Liver (tissue), 7 donors: ENCODE measurements at regions not wholly inside any gene's neighbourhood (a gene's known extent, or its start where the extent isn't known, plus 50 kb on each side); places are given as distances from the start of the nearest gene placed in this dataset.

Experiments used
- DNase-seq: peaks from one replicate; pipeline ENCODE4 v3.0.0-alpha.2; 2017; ENCODE audit warnings: low spot score
- H3K27ac ChIP-seq, 2 donors: one replicate each; pipeline ENCODE4 v1.7.0; 2013; ENCODE audit warnings: inconsistent platforms in 2 of 2, low read length in 2 of 2, control low read depth in 1 of 2, low read depth in 1 of 2, mild to moderate bottlenecking in 1 of 2
- H3K27me3 ChIP-seq, 4 donors: one replicate each; pipeline versions ENCODE4 v1.6.1 to v1.7.0; 2013; ENCODE audit warnings: low read length in 3 of 4, inconsistent platforms in 1 of 4, mild to moderate bottlenecking in 1 of 4, moderate library complexity in 1 of 4; ENCODE audit not compliant: control insufficient read depth in 4 of 4, insufficient read depth in 4 of 4
- H3K36me3 ChIP-seq, 4 donors: one replicate each; pipeline versions ENCODE4 v1.6.1 to v1.7.0; 2013; ENCODE audit warnings: low read length in 3 of 4, mild to moderate bottlenecking in 3 of 4, low read depth in 1 of 4, moderate library complexity in 1 of 4; ENCODE audit not compliant: control insufficient read depth in 4 of 4, insufficient read depth in 3 of 4
- H3K4me1 ChIP-seq, 4 donors: one replicate each; pipeline versions ENCODE4 v1.6.1 to v1.7.0; 2013; ENCODE audit warnings: low read length in 3 of 4, mild to moderate bottlenecking in 3 of 4, moderate library complexity in 1 of 4; ENCODE audit not compliant: control insufficient read depth in 4 of 4, insufficient read depth in 4 of 4
- H3K4me3 ChIP-seq, 3 donors: one replicate each; pipeline versions ENCODE4 v1.6.1 to v1.7.0; 2013; ENCODE audit warnings: low read length in 3 of 3, control low read depth in 1 of 3, low read depth in 1 of 3, mild to moderate bottlenecking in 1 of 3
- H3K9ac ChIP-seq, 2 donors: one replicate each; pipeline ENCODE4 v1.7.0; 2013; ENCODE audit warnings: low read length in 2 of 2, mild to moderate bottlenecking in 2 of 2, moderate library complexity in 2 of 2, control low read depth in 1 of 2, low read depth in 1 of 2
- H3K9me3 ChIP-seq, 4 donors: one replicate each; pipeline versions ENCODE4 v1.6.1 to v1.7.0; 2013; ENCODE audit warnings: low read length in 3 of 4; ENCODE audit not compliant: control insufficient read depth in 4 of 4
- EGR1 ChIP-seq, 2 donors: IDR thresholded peaks; 2 replicates each; pipeline ENCODE4 v1.6.1; 2016 to 2018; ENCODE audit warnings: antibody characterized with exemption in 2 of 2, low read depth in 2 of 2
- FOXA2 ChIP-seq: IDR thresholded peaks from 2 replicates; pipeline ENCODE4 v1.6.1; 2016; ENCODE audit warnings: antibody characterized with exemption
- HNF4A ChIP-seq, 2 donors: conservative IDR thresholded peaks; 2 replicates each; pipeline ENCODE4 v1.6.1; 2016; ENCODE audit warnings: antibody characterized with exemption in 2 of 2, mild to moderate bottlenecking in 2 of 2
- HNF4G ChIP-seq: IDR thresholded peaks from 2 replicates; pipeline ENCODE4 v1.6.1; 2016; ENCODE audit warnings: antibody characterized with exemption
- RAD21 ChIP-seq, 2 donors: IDR thresholded peaks; 2 replicates each; pipeline ENCODE4 v1.6.1; 2016; ENCODE audit warnings: antibody characterized with exemption in 2 of 2, mild to moderate bottlenecking in 2 of 2
- YY1 ChIP-seq: IDR thresholded peaks from 2 replicates; pipeline ENCODE4 v1.6.1; 2016; ENCODE audit warnings: antibody characterized with exemption, mild to moderate bottlenecking
- ZBTB33 ChIP-seq: IDR thresholded peaks from 2 replicates; pipeline ENCODE4 v1.6.1; 2016; ENCODE audit warnings: antibody characterized with exemption
- WGBS: extraction: QIAGEN DNeasy Blood & Tissue Kit; methylation state at CpG from one replicate; pipeline ENCODE4 v1.1.7; 2013; 5-methylcytosine and 5-hydroxymethylcytosine counted together
- donor health status: healthy.
- donor health status: healthy.
- donor health status: healthy.
- donor health status: healthy.

GRCh38 chr4:104395168-104395614, 99.5 kb downstream of the CXXC4 start:
- TF ChIP-seq HNF4A (conservative IDR thresholded peaks at IDR 0.05): no peak
- H3K27me3 ChIP-seq: peaks cover 0 to 2% (median 0%) of the 10 kb centered on the region in 4 donors
- no peak overlapping the region for H3K27ac ChIP-seq
- H3K4me3 ChIP-seq: no peak overlapping the region
- no peak for DNase-seq
- WGBS: 52% methylated on average over 5 of the region's 5 CpGs
- H3K9ac ChIP-seq: no peak overlapping the region
- no peaks in the 10 kb centered on the region for H3K9me3 ChIP-seq
- H3K4me1 ChIP-seq: peaks cover 0 to 7% (median 0%) of the 10 kb centered on the region in 4 donors
- H3K36me3 ChIP-seq: no peaks in the 10 kb centered on the region

- 39% methylated on average over 12 of the region's 12 CpGs for WGBS
- H3K9ac ChIP-seq: no peak overlapping the region
- H3K27ac ChIP-seq: no peak overlapping the region
- no peak for DNase-seq
- H3K9me3 ChIP-seq: no peaks in the 10 kb centered on the region
- TF ChIP-seq RAD21 (IDR thresholded peaks at IDR 0.05) (peak in 1 of 2 donors; percentile 9), EGR1 (IDR thresholded peaks at IDR 0.05; ENCODE audit: low read depth in 2 of 2) (no peak)
- no peaks in the 10 kb centered on the region for H3K36me3 ChIP-seq
- H3K27me3 ChIP-seq: peaks cover 0 to 2% (median 0%) of the 10 kb centered on the region in 4 donors
- peaks cover 0 to 7% (median 0%) of the 10 kb centered on the region in 4 donors for H3K4me1 ChIP-seq
- H3K4me3 ChIP-seq: no peak overlapping the region
Observed at GRCh38 chr4:104394406-104395167, 100.1 kb downstream of the CXXC4 start.

DNA sequence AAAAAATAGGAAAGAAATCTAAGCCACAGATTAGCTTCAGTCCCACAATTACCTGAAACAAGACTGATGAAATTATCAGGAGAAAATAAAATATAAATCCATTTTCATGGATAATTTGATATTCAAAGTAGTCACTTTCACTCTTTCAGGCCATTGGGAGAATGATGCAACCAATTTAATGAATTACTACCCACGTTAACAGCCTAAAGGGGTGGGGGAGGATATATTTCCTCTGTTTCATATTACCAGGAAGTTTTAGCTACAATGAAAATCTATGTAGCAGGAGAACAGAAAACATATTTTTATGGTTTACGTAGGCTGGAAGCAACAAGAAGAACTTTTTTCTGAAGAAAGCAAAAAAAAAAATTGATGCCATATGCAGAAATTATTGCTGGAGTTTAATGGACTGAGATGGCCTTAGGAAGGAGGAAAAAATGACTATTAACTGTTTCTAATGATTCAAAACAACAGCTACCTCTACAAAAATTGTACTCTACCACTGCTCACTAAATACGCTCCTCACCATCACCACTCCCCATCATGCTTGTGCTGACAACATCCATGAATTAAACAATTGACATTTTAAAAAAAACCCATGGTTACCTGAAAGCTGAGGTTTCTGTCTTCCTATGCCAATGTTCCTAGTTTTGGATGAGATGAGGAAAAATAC, 100.9 kb downstream of the CXXC4 start:
- Histone ChIP-seq H3K4me1 (peaks cover 0 to 7% (median 0%) of the 10 kb centered on the region in 4 donors), H3K27ac (no peak overlapping the region), H3K9me3 (no peaks in the 10 kb centered on the region), H3K36me3 (no peaks in the 10 kb centered on the region), H3K9ac (no peak overlapping the region), H3K27me3 (peaks cover 0 to 2% (median 0%) of the 10 kb centered on the region in 4 donors), H3K4me3 (no peak overlapping the region)
- TF ChIP-seq RAD21 (IDR thresholded peaks at IDR 0.05) (no peak), YY1 (no peak), EGR1 (IDR thresholded peaks at IDR 0.05; ENCODE audit: low read depth in 2 of 2) (no peak), ZBTB33 (no peak), HNF4G (no peak)
- 61% methylated on average over 3 of the region's 3 CpGs for WGBS
- no peak for DNase-seq

GRCh38 chr4:104385713-104386112, 109.0 kb downstream of the CXXC4 start:
- 85% methylated on average over 1 of the region's 1 CpG for WGBS
- Histone ChIP-seq H3K27ac (no peak overlapping the region), H3K4me3 (no peak overlapping the region), H3K9me3 (no peaks in the 10 kb centered on the region), H3K27me3 (no peaks in the 10 kb centered on the region), H3K36me3 (no peaks in the 10 kb centered on the region), H3K9ac (no peak overlapping the region), H3K4me1 (no peaks in the 10 kb centered on the region)
- no peak for DNase-seq
- no peak for TF ChIP-seq FOXA2
